ENCODE measurements at regions not wholly inside any gene's neighbourhood (a gene's known extent, or its start where the extent isn't known, plus 50 kb on each side); places are given as distances from the start of the nearest gene placed in this dataset.

- TF ChIP-seq TAF1 (IDR thresholded peaks at IDR 0.05; ENCODE audit: borderline replicate concordance, low read depth, low read length), result no peak
- TF ChIP-seq POLR2A (IDR thresholded peaks at IDR 0.05; ENCODE audit: low read depth, low read length), result no peak
- TF ChIP-seq POLR2AphosphoS5 (IDR thresholded peaks at IDR 0.05; ENCODE audit: low read depth, low read length), result no peak
Observed at GRCh38 chr9:87431837-87432236, 65.8 kb upstream of the DAPK1 start.

Data from GM12892 (cell line).